HG03439 (cell line): ENCODE measurements at regions not wholly inside any gene's neighbourhood (a gene's known extent, or its start where the extent isn't known, plus 50 kb on each side); places are given as distances from the start of the nearest gene placed in this dataset.

Source experiments
- ATAC-seq: cut with Tn5 transposase; IDR thresholded peaks from one replicate; pipeline ENCODE4 v1.9.1; 2021; ENCODE audit warnings: mild to moderate bottlenecking, moderate library complexity; ENCODE audit not compliant: unreplicated experiment

- no peak for ATAC-seq
These were observed 682.7 kb upstream of the RAB6C start for GRCh38 chr2:129296806-129297205.

- ATAC-seq, result no peak
These were observed 682.0 kb upstream of the RAB6C start for GRCh38 chr2:129297430-129297829.

- ATAC-seq, result no peak
These were observed 680.1 kb upstream of the RAB6C start for GRCh38 chr2:129299338-129299737.

- no peak for ATAC-seq
These were observed 679.7 kb upstream of the RAB6C start for GRCh38 chr2:129299756-129300155.

GRCh38 chr2:129300456-129300855, 679.0 kb upstream of the RAB6C start:
- ATAC-seq, result no peak

GRCh38 chr2:129301431-129301913, 678.0 kb upstream of the RAB6C start:
- ATAC-seq, result no peak

- ATAC-seq, result no peak
These were observed 677.4 kb upstream of the RAB6C start for GRCh38 chr2:129302106-129302505.

GRCh38 chr2:129302561-129303183, 676.8 kb upstream of the RAB6C start:
- ATAC-seq, result no peak

GRCh38 chr2:129314120-129314519, 665.3 kb upstream of the RAB6C start:
- ATAC-seq, result no peak

GRCh38 chr2:129318581-129319421, 660.7 kb upstream of the RAB6C start:
- no peak for ATAC-seq

- no peak for ATAC-seq
These were observed 660.1 kb upstream of the RAB6C start for GRCh38 chr2:129319422-129319717.

GRCh38 chr2:129320288-129320687, 659.2 kb upstream of the RAB6C start:
- no peak for ATAC-seq

GRCh38 chr2:129324349-129324748, 655.1 kb upstream of the RAB6C start:
- ATAC-seq, result no peak

- no peak for ATAC-seq
These were observed 654.3 kb upstream of the RAB6C start for GRCh38 chr2:129325151-129325550.

- ATAC-seq, result no peak
These were observed 649.9 kb upstream of the RAB6C start for GRCh38 chr2:129329574-129329973.

- no peak for ATAC-seq
These were observed 649.0 kb upstream of the RAB6C start for GRCh38 chr2:129330504-129330903.

- no peak for ATAC-seq
These were observed 647.8 kb upstream of the RAB6C start for GRCh38 chr2:129331638-129332037.

GRCh38 chr2:129334128-129334527, 645.3 kb upstream of the RAB6C start:
- no peak for ATAC-seq

GRCh38 chr2:129334696-129335410, 644.6 kb upstream of the RAB6C start:
- no peak for ATAC-seq

GRCh38 chr2:129336276-129336675, 643.2 kb upstream of the RAB6C start:
- no peak for ATAC-seq

- no peak for ATAC-seq
These were observed 642.4 kb upstream of the RAB6C start for GRCh38 chr2:129337076-129337475.

GRCh38 chr2:129345540-129345939, 633.9 kb upstream of the RAB6C start:
- ATAC-seq, result no peak
